ENCODE measurements at regions not wholly inside any gene's neighbourhood (a gene's known extent, or its start where the extent isn't known, plus 50 kb on each side); places are given as distances from the start of the nearest gene placed in this dataset.

DNA sequence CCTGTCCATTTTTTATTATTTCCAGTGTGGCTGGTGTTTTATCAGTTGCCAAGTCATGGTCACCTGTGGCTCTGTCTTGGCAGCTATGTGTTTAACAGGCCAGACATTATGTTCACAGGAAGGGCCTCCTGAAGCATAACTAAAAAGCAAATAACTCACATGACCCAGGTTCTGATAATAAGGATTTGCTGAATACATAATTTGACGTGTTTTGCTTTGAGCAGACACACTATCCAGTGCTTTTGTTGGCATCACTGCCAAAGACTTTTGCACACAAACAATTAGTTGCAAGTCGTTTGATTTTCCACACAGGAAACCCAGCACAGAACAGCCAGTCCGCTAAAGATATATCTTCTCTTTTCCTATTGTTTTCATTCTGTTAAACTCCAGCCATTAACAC is 173.6 kb downstream of the ARL4A start:
- no peaks in the 10 kb centered on the region for H3K36me3 ChIP-seq (ENCODE audit: control insufficient read depth, low read length)
- no peak overlapping the region for H3K27ac ChIP-seq (ENCODE audit: low read depth, low read length)
- no peaks in the 10 kb centered on the region for H4K20me1 ChIP-seq (ENCODE audit: control insufficient read depth, insufficient read depth, low read depth, low read length)
- no peaks in the 10 kb centered on the region for H3K9me2 ChIP-seq (replicated peaks; ENCODE audit: control insufficient read depth, low read length)
- H3K4me1 ChIP-seq (ENCODE audit: control insufficient read depth, low read length): no peaks in the 10 kb centered on the region
- no peaks in the 10 kb centered on the region for H3K9me3 ChIP-seq (ENCODE audit: control insufficient read depth, insufficient read depth, low read length)
- no peaks in the 10 kb centered on the region for H3K27me3 ChIP-seq (ENCODE audit: control insufficient read depth, low read length)
- TF ChIP-seq EZH2phosphoT487 (IDR thresholded peaks at IDR 0.05; ENCODE audit: borderline replicate concordance, low read length): no peak
- TF ChIP-seq, protein P1, sequence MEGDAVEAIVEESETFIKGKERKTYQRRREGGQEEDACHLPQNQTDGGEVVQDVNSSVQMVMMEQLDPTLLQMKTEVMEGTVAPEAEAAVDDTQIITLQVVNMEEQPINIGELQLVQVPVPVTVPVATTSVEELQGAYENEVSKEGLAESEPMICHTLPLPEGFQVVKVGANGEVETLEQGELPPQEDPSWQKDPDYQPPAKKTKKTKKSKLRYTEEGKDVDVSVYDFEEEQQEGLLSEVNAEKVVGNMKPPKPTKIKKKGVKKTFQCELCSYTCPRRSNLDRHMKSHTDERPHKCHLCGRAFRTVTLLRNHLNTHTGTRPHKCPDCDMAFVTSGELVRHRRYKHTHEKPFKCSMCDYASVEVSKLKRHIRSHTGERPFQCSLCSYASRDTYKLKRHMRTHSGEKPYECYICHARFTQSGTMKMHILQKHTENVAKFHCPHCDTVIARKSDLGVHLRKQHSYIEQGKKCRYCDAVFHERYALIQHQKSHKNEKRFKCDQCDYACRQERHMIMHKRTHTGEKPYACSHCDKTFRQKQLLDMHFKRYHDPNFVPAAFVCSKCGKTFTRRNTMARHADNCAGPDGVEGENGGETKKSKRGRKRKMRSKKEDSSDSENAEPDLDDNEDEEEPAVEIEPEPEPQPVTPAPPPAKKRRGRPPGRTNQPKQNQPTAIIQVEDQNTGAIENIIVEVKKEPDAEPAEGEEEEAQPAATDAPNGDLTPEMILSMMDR (IDR thresholded peaks at IDR 0.05; ENCODE audit: low read depth, low read length, poor library complexity, severe bottlenecking): no peak
- no peak overlapping the region for H3K4me2 ChIP-seq (ENCODE audit: low read length)
- H3K79me2 ChIP-seq (ENCODE audit: control insufficient read depth, low read length): no peaks in the 10 kb centered on the region
- H3F3A ChIP-seq (ENCODE audit: control insufficient read depth, insufficient read depth): no peaks in the 10 kb centered on the region
- no peak overlapping the region for H3K4me3 ChIP-seq (ENCODE audit: low read length)

DNA sequence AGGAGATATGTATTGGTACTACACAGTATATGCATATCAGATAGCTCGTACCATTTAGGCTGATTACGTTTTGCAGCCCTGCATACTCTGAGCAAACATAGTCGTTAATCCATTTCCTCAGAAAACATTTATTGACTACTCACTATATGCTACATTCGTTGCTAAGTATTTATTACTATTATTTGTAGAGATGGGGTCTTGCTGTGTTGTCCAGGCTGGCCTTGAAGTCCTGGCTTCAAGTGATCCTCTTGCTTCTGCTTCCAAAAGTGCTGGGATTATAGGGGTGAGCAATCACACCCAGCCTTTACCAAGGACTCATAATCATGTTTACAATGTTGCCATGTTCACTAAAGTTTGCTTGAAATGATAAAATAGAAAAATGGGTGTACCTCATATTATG is 174.7 kb downstream of the ARL4A start:
- Histone ChIP-seq H3K27me3 (ENCODE audit: control insufficient read depth, low read length) (no peaks in the 10 kb centered on the region), H3F3A (ENCODE audit: control insufficient read depth, insufficient read depth) (no peaks in the 10 kb centered on the region), H3K36me3 (ENCODE audit: control insufficient read depth, low read length) (no peaks in the 10 kb centered on the region), H3K4me2 (ENCODE audit: low read length) (no peak overlapping the region), H3K27ac (ENCODE audit: low read depth, low read length) (no peak overlapping the region), H3K9me2 (replicated peaks; ENCODE audit: control insufficient read depth, low read length) (no peaks in the 10 kb centered on the region), H3K9me3 (ENCODE audit: control insufficient read depth, insufficient read depth, low read length) (no peaks in the 10 kb centered on the region), H4K20me1 (ENCODE audit: control insufficient read depth, insufficient read depth, low read depth, low read length) (no peaks in the 10 kb centered on the region), H3K4me1 (ENCODE audit: control insufficient read depth, low read length) (no peaks in the 10 kb centered on the region), H3K79me2 (ENCODE audit: control insufficient read depth, low read length) (no peaks in the 10 kb centered on the region), H3K4me3 (ENCODE audit: low read length) (no peak overlapping the region)
- no peak for TF ChIP-seq EZH2phosphoT487 (IDR thresholded peaks at IDR 0.05; ENCODE audit: borderline replicate concordance, low read length)

DNA sequence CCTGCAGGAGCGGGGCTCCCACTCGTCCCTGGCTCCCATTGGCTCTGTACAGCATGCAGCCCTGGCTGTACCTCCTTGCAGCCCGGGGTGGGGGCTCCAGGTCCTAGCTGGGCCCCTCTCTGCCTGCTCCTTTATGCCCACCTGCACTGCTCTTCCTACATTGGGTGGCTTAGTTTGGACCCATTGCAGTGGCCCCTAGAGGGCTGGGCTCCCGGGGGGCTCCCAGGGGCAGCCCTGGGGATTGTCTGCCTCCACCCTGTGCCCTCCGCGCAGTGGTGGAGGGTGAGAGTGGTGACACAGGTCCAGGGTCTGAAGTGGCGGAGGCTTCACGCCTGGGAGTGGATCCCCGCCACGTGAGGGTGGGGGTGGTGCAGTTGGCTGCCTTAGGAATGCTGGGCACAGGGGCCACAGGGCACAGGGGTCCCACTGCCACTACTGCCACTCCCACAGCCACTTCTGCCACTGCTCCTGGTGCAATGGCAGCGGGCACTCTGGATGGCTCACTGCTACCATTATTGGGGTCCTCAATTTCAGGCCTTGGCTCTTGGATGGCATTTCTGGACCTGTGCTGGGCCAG is 177.1 kb downstream of the ARL4A start:
- TF ChIP-seq, protein P1 (IDR thresholded peaks at IDR 0.05; ENCODE audit: low read depth, low read length, poor library complexity, severe bottlenecking): no peak
- no peak for TF ChIP-seq EZH2phosphoT487 (IDR thresholded peaks at IDR 0.05; ENCODE audit: borderline replicate concordance, low read length)
- H3K36me3 ChIP-seq (ENCODE audit: control insufficient read depth, low read length): no peaks in the 10 kb centered on the region
- H3K27me3 ChIP-seq (ENCODE audit: control insufficient read depth, low read length): no peaks in the 10 kb centered on the region
- no peaks in the 10 kb centered on the region for H3F3A ChIP-seq (ENCODE audit: control insufficient read depth, insufficient read depth)
- no peaks in the 10 kb centered on the region for H3K4me1 ChIP-seq (ENCODE audit: control insufficient read depth, low read length)
- no peak overlapping the region for H3K4me2 ChIP-seq (ENCODE audit: low read length)
- no peaks in the 10 kb centered on the region for H3K9me2 ChIP-seq (replicated peaks; ENCODE audit: control insufficient read depth, low read length)
- no peaks in the 10 kb centered on the region for H3K9me3 ChIP-seq (ENCODE audit: control insufficient read depth, insufficient read depth, low read length)
- H3K4me3 ChIP-seq (ENCODE audit: low read length): no peak overlapping the region
- H3K27ac ChIP-seq (ENCODE audit: low read depth, low read length): no peak overlapping the region
- H3K79me2 ChIP-seq (ENCODE audit: control insufficient read depth, low read length): no peaks in the 10 kb centered on the region
- no peaks in the 10 kb centered on the region for H4K20me1 ChIP-seq (ENCODE audit: control insufficient read depth, insufficient read depth, low read depth, low read length)

DNA sequence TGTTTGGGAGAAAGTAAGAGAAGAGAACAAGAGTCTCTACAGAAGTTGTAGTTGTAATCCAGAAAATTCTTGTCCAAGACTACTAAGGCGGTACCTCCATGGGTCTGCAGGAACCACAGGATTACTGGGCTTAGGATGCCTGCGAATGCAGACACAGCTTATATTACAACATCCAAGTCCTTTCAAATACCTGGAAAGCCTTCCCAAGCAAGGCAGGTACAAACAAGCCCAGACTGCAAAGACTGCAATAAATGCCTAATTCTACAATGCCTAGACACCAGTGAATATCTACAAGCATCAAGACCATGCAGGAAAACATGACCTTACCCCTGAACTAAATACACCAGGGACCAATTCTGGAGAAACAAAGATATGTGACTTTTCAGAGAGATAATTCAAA is 178.2 kb downstream of the ARL4A start:
- H4K20me1 ChIP-seq (ENCODE audit: control insufficient read depth, insufficient read depth, low read depth, low read length): no peaks in the 10 kb centered on the region
- no peaks in the 10 kb centered on the region for H3K4me1 ChIP-seq (ENCODE audit: control insufficient read depth, low read length)
- no peaks in the 10 kb centered on the region for H3K27me3 ChIP-seq (ENCODE audit: control insufficient read depth, low read length)
- H3K27ac ChIP-seq (ENCODE audit: low read depth, low read length): no peak overlapping the region
- H3K4me2 ChIP-seq (ENCODE audit: low read length): no peak overlapping the region
- H3K9me3 ChIP-seq (ENCODE audit: control insufficient read depth, insufficient read depth, low read length): no peaks in the 10 kb centered on the region
- H3K9me2 ChIP-seq (replicated peaks; ENCODE audit: control insufficient read depth, low read length): no peaks in the 10 kb centered on the region
- TF ChIP-seq EZH2phosphoT487 (IDR thresholded peaks at IDR 0.05; ENCODE audit: borderline replicate concordance, low read length): no peak
- TF ChIP-seq, protein P1 (IDR thresholded peaks at IDR 0.05; ENCODE audit: low read depth, low read length, poor library complexity, severe bottlenecking): no peak
- H3K4me3 ChIP-seq (ENCODE audit: low read length): no peak overlapping the region
- H3K36me3 ChIP-seq (ENCODE audit: control insufficient read depth, low read length): no peaks in the 10 kb centered on the region
- no peaks in the 10 kb centered on the region for H3K79me2 ChIP-seq (ENCODE audit: control insufficient read depth, low read length)
- no peaks in the 10 kb centered on the region for H3F3A ChIP-seq (ENCODE audit: control insufficient read depth, insufficient read depth)

Data from DOHH2 (cell line).